Suprapubic skin (tissue), 4 donors: ENCODE measurements at regions not wholly inside any gene's neighbourhood (a gene's known extent, or its start where the extent isn't known, plus 50 kb on each side); places are given as distances from the start of the nearest gene placed in this dataset.

Source experiments
- DNase-seq, 2 donors: peaks; one replicate each; pipeline ENCODE4 v3.0.0-alpha.2; 2019; ENCODE audit warnings: low spot score in 2 of 2
- H3K27ac ChIP-seq: fragments of 200-600 bp; sonication (generic); one replicate; pipeline ENCODE4 v1.5.1; 2019
- H3K27me3 ChIP-seq: fragments of 200-600 bp; sonication (generic); one replicate; pipeline ENCODE4 v1.5.1; 2019
- H3K36me3 ChIP-seq: fragments of 200-600 bp; sonication (generic); one replicate; pipeline ENCODE4 v1.5.1; 2019
- H3K4me1 ChIP-seq: fragments of 200-600 bp; sonication (generic); one replicate; pipeline ENCODE4 v1.5.1; 2019
- H3K4me3 ChIP-seq: fragments of 200-600 bp; sonication (generic); one replicate; pipeline ENCODE4 v1.5.1; 2019; ENCODE audit warnings: mild to moderate bottlenecking
- H3K9me3 ChIP-seq: fragments of 200-600 bp; sonication (generic); one replicate; pipeline ENCODE4 v1.5.1; 2019
- CTCF ChIP-seq, 2 donors: fragments of 200-600 bp in 1 of 2; fragments of 450-650 bp in 1 of 2; sonication (generic) in 1 of 2; IDR thresholded peaks; one replicate each; pipeline ENCODE4 v1.5.1; 2016 to 2019; ENCODE audit warnings: antibody characterized with exemption in 2 of 2, mild to moderate bottlenecking in 1 of 2, moderate library complexity in 1 of 2
- EP300 ChIP-seq: sonication (generic); formaldehyde crosslinking; IDR thresholded peaks from one replicate; pipeline ENCODE4 v1.6.1; 2017; ENCODE audit warnings: antibody characterized with exemption
- POLR2A ChIP-seq, 2 donors: fragments of 450-650 bp; IDR thresholded peaks; one replicate each; pipeline ENCODE4 v1.6.1; 2017; ENCODE audit warnings: antibody characterized with exemption in 2 of 2, mild to moderate bottlenecking in 2 of 2, moderate library complexity in 2 of 2
- POLR2AphosphoS5 ChIP-seq, 3 donors: sonication (generic); formaldehyde crosslinking; IDR thresholded peaks; one replicate each; pipeline ENCODE4 v1.6.1; 2017; ENCODE audit warnings: antibody characterized with exemption in 3 of 3
- WGBS: methylation state at CpG from one replicate; pipeline ENCODE4 v1.1.5; 2018; 5-methylcytosine and 5-hydroxymethylcytosine counted together

DNA sequence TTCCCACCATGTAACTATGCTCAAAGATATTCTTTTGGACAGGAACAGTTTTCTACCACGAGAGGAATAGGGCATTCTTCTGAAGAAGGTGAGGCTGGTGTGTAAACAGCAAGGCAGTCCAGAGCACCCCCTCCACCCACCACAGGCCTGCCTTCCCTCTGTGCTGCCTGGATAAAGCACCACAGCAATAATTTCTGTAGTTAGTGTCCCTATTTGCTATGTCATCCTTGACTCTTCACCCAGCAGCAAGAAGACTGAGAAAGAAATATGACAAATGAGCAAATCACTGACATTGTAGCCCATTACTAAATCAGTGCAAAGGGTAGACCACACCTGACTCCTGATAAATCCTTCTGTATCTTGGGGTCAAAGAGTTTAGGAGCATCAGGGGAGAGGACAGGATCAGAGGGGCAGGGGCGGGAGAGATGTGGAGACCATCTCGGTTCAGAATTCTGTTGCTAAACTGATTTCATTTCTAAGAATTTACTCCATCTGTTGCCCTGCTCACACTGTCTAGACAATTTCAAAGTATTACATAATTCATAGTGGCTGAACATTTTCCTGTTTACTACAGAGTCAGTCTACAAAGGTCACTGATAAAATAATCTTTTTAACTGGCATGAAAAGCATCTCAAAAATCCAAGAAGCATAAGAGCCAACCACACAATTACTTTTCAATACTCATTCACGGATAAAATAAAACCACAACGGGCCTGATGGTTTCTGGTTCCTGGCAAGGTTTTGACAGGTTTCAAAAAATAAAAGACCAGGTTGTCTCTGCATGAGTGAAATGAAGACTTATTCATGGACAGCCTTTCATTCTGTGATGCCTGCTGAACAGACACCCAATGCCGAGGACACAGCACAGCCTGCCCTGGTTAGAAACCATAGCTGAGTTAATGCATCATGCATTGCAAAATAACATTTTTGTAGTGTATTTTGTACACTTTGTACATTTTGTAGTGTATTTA, 88.4 kb upstream of the IRS2 start:
- Histone ChIP-seq H3K27ac (no peak overlapping the region), H3K4me3 (no peak overlapping the region), H3K36me3 (no peaks in the 10 kb centered on the region), H3K27me3 (peaks cover 2% of the 10 kb centered on the region), H3K4me1 (no peaks in the 10 kb centered on the region), H3K9me3 (no peaks in the 10 kb centered on the region)
- 40% methylated on average over 6 of the region's 6 CpGs for WGBS
- no peak for TF ChIP-seq EP300
- TF ChIP-seq POLR2AphosphoS5 (IDR thresholded peaks at IDR 0.05), result no peak
- no peak for TF ChIP-seq CTCF (IDR thresholded peaks at IDR 0.05)
- no peak for TF ChIP-seq POLR2A (IDR thresholded peaks at IDR 0.05)
- DNase-seq, result no peak

GRCh38 chr13:109873351-109874123, 87.2 kb upstream of the IRS2 start:
- H3K4me3 ChIP-seq, result no peak overlapping the region
- WGBS, result 88% methylated on average over 16 of the region's 17 CpGs
- H3K27ac ChIP-seq, result no peak overlapping the region
- no peaks in the 10 kb centered on the region for H3K4me1 ChIP-seq
- H3K9me3 ChIP-seq, result no peaks in the 10 kb centered on the region
- DNase-seq, result no peak
- TF ChIP-seq POLR2AphosphoS5 (IDR thresholded peaks at IDR 0.05) (no peak), CTCF (IDR thresholded peaks at IDR 0.05) (no peak), POLR2A (IDR thresholded peaks at IDR 0.05) (no peak), EP300 (no peak)
- H3K36me3 ChIP-seq, result no peaks in the 10 kb centered on the region
- H3K27me3 ChIP-seq, result peaks cover 3% of the 10 kb centered on the region

DNA sequence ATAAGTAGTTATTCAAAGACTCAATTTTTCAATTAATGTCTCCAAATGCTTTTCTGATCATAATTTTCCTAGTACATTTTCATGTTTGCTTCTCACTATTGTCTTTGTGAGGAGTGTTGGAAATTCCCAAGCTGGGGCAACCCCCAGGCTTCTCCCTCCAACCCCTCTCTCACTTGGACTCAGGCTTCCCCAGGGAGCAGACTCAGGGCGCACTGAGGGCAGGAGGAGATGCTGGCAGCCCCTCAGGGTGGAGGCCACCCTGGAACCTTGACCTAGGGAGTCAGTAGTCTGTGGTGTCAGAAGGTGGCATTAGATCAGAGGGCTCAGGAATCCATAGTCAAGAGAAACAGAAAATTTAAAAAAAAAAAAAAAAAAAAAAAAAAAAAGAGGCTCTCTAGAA, 86.5 kb upstream of the IRS2 start:
- TF ChIP-seq EP300 (no peak), POLR2AphosphoS5 (IDR thresholded peaks at IDR 0.05) (no peak), CTCF (IDR thresholded peaks at IDR 0.05) (no peak), POLR2A (IDR thresholded peaks at IDR 0.05) (no peak)
- no peak for DNase-seq
- no peak overlapping the region for H3K4me3 ChIP-seq
- no peak overlapping the region for H3K27ac ChIP-seq
- WGBS, result 80% methylated on average over 1 of the region's 1 CpG
- H3K4me1 ChIP-seq, result no peaks in the 10 kb centered on the region
- H3K9me3 ChIP-seq, result no peaks in the 10 kb centered on the region
- H3K27me3 ChIP-seq, result peaks cover 3% of the 10 kb centered on the region
- no peaks in the 10 kb centered on the region for H3K36me3 ChIP-seq

- 93% methylated on average over 9 of the region's 9 CpGs for WGBS
- no peak overlapping the region for H3K27ac ChIP-seq
- no peaks in the 10 kb centered on the region for H3K36me3 ChIP-seq
- TF ChIP-seq POLR2A (IDR thresholded peaks at IDR 0.05), result no peak
- no peak for TF ChIP-seq POLR2AphosphoS5 (IDR thresholded peaks at IDR 0.05)
- TF ChIP-seq EP300, result no peak
- no peak for TF ChIP-seq CTCF (IDR thresholded peaks at IDR 0.05)
- no peaks in the 10 kb centered on the region for H3K9me3 ChIP-seq
- H3K4me3 ChIP-seq, result no peak overlapping the region
- no peak for DNase-seq
- H3K27me3 ChIP-seq, result peaks cover 3% of the 10 kb centered on the region
- H3K4me1 ChIP-seq, result no peaks in the 10 kb centered on the region
Observed at GRCh38 chr13:109870696-109871370, 84.5 kb upstream of the IRS2 start.
